HK-2 (cell line): ENCODE measurements at regions not wholly inside any gene's neighbourhood (a gene's known extent, or its start where the extent isn't known, plus 50 kb on each side); places are given as distances from the start of the nearest gene placed in this dataset.
"Not testable (repeated sequence)": the region's sequence is repeated elsewhere in the genome, so short reads cannot be mapped to it uniquely, and the experiment has no call there.

Experiments used
- DNase-seq: peaks from one replicate; pipeline ENCODE4 v3.0.0-alpha.2; 2018; ENCODE audit not compliant: unreplicated experiment

GRCh38 chr2:128414946-128415778 is 96.5 kb upstream of the HS6ST1 start:
- no peak for DNase-seq

GRCh38 chr2:128415779-128416061 is 97.1 kb upstream of the HS6ST1 start:
- no peak for DNase-seq

- no peak for DNase-seq
These were observed 97.6 kb upstream of the HS6ST1 start for GRCh38 chr2:128416109-128416785.

- no peak for DNase-seq
These were observed 98.1 kb upstream of the HS6ST1 start for GRCh38 chr2:128416806-128417205.

- DNase-seq: not testable (repeated sequence)
These were observed 98.6 kb upstream of the HS6ST1 start for GRCh38 chr2:128417264-128417663.

- no peak for DNase-seq
These were observed 101.5 kb upstream of the HS6ST1 start for GRCh38 chr2:128420131-128420530.

GRCh38 chr2:128420776-128421175 is 102.1 kb upstream of the HS6ST1 start:
- no peak for DNase-seq

GRCh38 chr2:128421286-128421685 is 102.6 kb upstream of the HS6ST1 start:
- no peak for DNase-seq

- no peak for DNase-seq
These were observed 103.2 kb upstream of the HS6ST1 start for GRCh38 chr2:128421861-128422311.

GRCh38 chr2:128422571-128422970 is 103.9 kb upstream of the HS6ST1 start:
- no peak for DNase-seq

GRCh38 chr2:128423788-128424165 is 105.1 kb upstream of the HS6ST1 start:
- DNase-seq: no peak

- DNase-seq: no peak
These were observed 105.9 kb upstream of the HS6ST1 start for GRCh38 chr2:128424406-128425171.

GRCh38 chr2:128425216-128425615 is 106.5 kb upstream of the HS6ST1 start:
- DNase-seq: no peak

GRCh38 chr2:128425731-128426620 is 107.3 kb upstream of the HS6ST1 start:
- DNase-seq: no peak

- DNase-seq: no peak
These were observed 108.7 kb upstream of the HS6ST1 start for GRCh38 chr2:128427413-128427755.

GRCh38 chr2:128428415-128428814 is 109.7 kb upstream of the HS6ST1 start:
- no peak for DNase-seq

- no peak for DNase-seq
These were observed 113.8 kb upstream of the HS6ST1 start for GRCh38 chr2:128432423-128432822.

- DNase-seq: no peak
These were observed 115.4 kb upstream of the HS6ST1 start for GRCh38 chr2:128433911-128434550.

- DNase-seq: no peak
These were observed 117.2 kb upstream of the HS6ST1 start for GRCh38 chr2:128435576-128436478.
